ENCODE measurements at regions not wholly inside any gene's neighbourhood (a gene's known extent, or its start where the extent isn't known, plus 50 kb on each side); places are given as distances from the start of the nearest gene placed in this dataset.

DNA sequence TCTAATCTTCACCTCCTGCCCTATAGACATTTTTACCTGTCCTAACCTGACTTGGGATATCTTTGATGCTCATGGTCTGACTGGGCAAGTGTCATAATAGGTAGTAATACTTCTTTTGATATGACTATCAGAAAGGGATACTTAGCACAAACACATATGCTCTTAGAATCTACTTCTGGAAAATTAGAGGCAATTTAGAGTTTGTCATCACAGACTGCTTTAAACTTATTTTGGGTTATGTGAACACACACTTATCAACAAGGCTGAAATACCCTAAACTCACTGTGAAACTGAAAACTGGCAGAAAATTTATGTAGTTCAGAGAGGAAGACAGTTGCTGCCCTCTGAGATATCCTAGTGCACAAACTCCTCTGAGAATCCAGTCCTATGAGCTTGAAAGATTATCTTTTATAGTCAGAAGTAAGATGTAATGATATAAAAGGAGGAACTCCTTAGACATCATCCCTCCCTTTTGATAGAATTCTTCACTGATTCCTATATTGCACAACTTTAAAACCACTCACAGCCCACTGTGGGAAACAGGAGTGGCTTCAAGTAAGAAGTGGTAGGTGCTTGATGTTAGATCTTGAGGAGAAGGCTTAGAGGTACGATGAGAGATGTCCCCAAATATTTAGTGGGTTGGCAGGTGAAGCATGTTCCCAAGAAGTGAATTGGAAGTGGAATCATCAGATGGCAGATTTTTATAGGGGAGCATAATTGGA lies 273.3 kb downstream of the MAN2A1 start:
- H2BK15ac ChIP-seq (ENCODE audit: low read depth, low read length), result no peak overlapping the region
- H4K5ac ChIP-seq (ENCODE audit: low read depth, low read length), result no peak overlapping the region
- H3K4me3 ChIP-seq (ENCODE audit: insufficient read depth, low read depth, low read length), result no peak overlapping the region
- CTCF ChIA-PET, result no interaction called here
- H3K4ac ChIP-seq (ENCODE audit: low read depth, low read length), result no peak overlapping the region
- H3K4me2 ChIP-seq (ENCODE audit: low read depth, low read length), result no peak overlapping the region
- H2AK9ac ChIP-seq (replicated peaks; ENCODE audit: low read depth, low read length, poor library complexity), result no peak overlapping the region
- H3K27me3 ChIP-seq (ENCODE audit: control insufficient read depth, insufficient read depth, low read length), result no peaks in the 10 kb centered on the region
- WGBS, 2 experiments (ENCODE audit: extremely low coverage in 2 of 2, insufficient read length in 1 of 2), result 17% methylated on average over 1 of the region's 1 CpG; no CpG with 5 or more reads in 1 of the 2 experiments
- no peak overlapping the region for H3K23ac ChIP-seq (ENCODE audit: low read depth, low read length)
- no peak overlapping the region for H2AFZ ChIP-seq (replicated peaks; ENCODE audit: low read length, poor library complexity)
- no peaks in the 10 kb centered on the region for H3K4me1 ChIP-seq (ENCODE audit: control insufficient read depth, insufficient read depth, low read length)
- DNase-seq, result no peak
- H3K9ac ChIP-seq (ENCODE audit: low read depth, low read length), result no peak overlapping the region
- no peak overlapping the region for H2BK120ac ChIP-seq (ENCODE audit: low read depth, low read length)
- no peaks in the 10 kb centered on the region for H3K9me3 ChIP-seq (ENCODE audit: control insufficient read depth, insufficient read depth, low read length)
- no peaks in the 10 kb centered on the region for H3K9me1 ChIP-seq (ENCODE audit: insufficient read depth, low read length)
- dilution Hi-C loops (cut with HindIII; ENCODE audit: low sequenced_read_pairs, unreplicated experiment), result no loop called here
- no TSS peak for BruUV-seq (replicated peaks)
- TF ChIP-seq NFE2L2 (IDR thresholded peaks at IDR 0.05; ENCODE audit: low read depth, low read length) (no peak), MXI1 (IDR thresholded peaks at IDR 0.05; ENCODE audit: borderline replicate concordance, low read depth, low read length) (no peak), SMC3 (IDR thresholded peaks at IDR 0.05; ENCODE audit: low read depth, low read length) (no peak), RFX5 (IDR thresholded peaks at IDR 0.05; ENCODE audit: low read depth, low read length) (no peak), RCOR1 (IDR thresholded peaks at IDR 0.05; ENCODE audit: insufficient replicate concordance, low read length) (no peak), POLR2A (IDR thresholded peaks at IDR 0.05; ENCODE audit: low read depth, low read length) (no peak), MAFK (IDR thresholded peaks at IDR 0.05; ENCODE audit: low read depth, low read length) (no peak), BHLHE40 (IDR thresholded peaks at IDR 0.05; ENCODE audit: low read depth, low read length) (no peak), CHD1 (IDR thresholded peaks at IDR 0.05; ENCODE audit: low read depth, low read length) (no peak), RAD21 (IDR thresholded peaks at IDR 0.05; ENCODE audit: low read length) (no peak), FOS (IDR thresholded peaks at IDR 0.05; ENCODE audit: low read depth, low read length) (no peak), CEBPB (IDR thresholded peaks at IDR 0.05; ENCODE audit: low read depth, low read length) (no peak), MAZ (IDR thresholded peaks at IDR 0.05; ENCODE audit: borderline replicate concordance, low read depth, low read length) (no peak)
- TF ChIP-seq, protein P1, sequence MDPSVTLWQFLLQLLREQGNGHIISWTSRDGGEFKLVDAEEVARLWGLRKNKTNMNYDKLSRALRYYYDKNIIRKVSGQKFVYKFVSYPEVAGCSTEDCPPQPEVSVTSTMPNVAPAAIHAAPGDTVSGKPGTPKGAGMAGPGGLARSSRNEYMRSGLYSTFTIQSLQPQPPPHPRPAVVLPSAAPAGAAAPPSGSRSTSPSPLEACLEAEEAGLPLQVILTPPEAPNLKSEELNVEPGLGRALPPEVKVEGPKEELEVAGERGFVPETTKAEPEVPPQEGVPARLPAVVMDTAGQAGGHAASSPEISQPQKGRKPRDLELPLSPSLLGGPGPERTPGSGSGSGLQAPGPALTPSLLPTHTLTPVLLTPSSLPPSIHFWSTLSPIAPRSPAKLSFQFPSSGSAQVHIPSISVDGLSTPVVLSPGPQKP (IDR thresholded peaks at IDR 0.05; ENCODE audit: borderline replicate concordance, low read depth, low read length), result no peak
- TF ChIP-seq, protein P2, sequence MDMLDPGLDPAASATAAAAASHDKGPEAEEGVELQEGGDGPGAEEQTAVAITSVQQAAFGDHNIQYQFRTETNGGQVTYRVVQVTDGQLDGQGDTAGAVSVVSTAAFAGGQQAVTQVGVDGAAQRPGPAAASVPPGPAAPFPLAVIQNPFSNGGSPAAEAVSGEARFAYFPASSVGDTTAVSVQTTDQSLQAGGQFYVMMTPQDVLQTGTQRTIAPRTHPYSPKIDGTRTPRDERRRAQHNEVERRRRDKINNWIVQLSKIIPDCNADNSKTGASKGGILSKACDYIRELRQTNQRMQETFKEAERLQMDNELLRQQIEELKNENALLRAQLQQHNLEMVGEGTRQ (IDR thresholded peaks at IDR 0.05; ENCODE audit: low read depth, low read length), result no peak
- TF ChIP-seq, protein P3, sequence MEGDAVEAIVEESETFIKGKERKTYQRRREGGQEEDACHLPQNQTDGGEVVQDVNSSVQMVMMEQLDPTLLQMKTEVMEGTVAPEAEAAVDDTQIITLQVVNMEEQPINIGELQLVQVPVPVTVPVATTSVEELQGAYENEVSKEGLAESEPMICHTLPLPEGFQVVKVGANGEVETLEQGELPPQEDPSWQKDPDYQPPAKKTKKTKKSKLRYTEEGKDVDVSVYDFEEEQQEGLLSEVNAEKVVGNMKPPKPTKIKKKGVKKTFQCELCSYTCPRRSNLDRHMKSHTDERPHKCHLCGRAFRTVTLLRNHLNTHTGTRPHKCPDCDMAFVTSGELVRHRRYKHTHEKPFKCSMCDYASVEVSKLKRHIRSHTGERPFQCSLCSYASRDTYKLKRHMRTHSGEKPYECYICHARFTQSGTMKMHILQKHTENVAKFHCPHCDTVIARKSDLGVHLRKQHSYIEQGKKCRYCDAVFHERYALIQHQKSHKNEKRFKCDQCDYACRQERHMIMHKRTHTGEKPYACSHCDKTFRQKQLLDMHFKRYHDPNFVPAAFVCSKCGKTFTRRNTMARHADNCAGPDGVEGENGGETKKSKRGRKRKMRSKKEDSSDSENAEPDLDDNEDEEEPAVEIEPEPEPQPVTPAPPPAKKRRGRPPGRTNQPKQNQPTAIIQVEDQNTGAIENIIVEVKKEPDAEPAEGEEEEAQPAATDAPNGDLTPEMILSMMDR (conservative IDR thresholded peaks at IDR 0.05; ENCODE audit: low read depth, low read length), result no peak
- no peak overlapping the region for H4K8ac ChIP-seq (ENCODE audit: low read depth in 2 of 2, low read length in 2 of 2)
- POLR2A ChIA-PET (ENCODE audit: unreplicated experiment), result no interaction called here
- H3K18ac ChIP-seq (ENCODE audit: low read depth, low read length), result no peak overlapping the region
- H3K79me1 ChIP-seq (ENCODE audit: low read depth in 1 of 2, low read length in 2 of 2), result no peaks in the 10 kb centered on the region
- H4K20me1 ChIP-seq (ENCODE audit: insufficient read depth, low read length), result no peaks in the 10 kb centered on the region
- H2AK5ac ChIP-seq (ENCODE audit: low read depth, low read length), result no peak overlapping the region
- no peak overlapping the region for H4K91ac ChIP-seq (ENCODE audit: insufficient read depth, low read depth, low read length)
- H3K27ac ChIP-seq (ENCODE audit: insufficient read depth, low read length), result no peak overlapping the region
- in situ Hi-C loops (cut with MboI; ENCODE audit: low sequenced_read_pairs), result no loop called here
- no peaks in the 10 kb centered on the region for H3K36me3 ChIP-seq (ENCODE audit: control insufficient read depth, insufficient read depth, low read length)
- ATAC-seq (ENCODE audit: low read depth), result no peak
- H3K56ac ChIP-seq (ENCODE audit: extremely low read depth, insufficient read depth, low read length), result no peak overlapping the region
- no peak overlapping the region for H2BK20ac ChIP-seq (ENCODE audit: low read depth, low read length)
- no peak overlapping the region for H3K14ac ChIP-seq (replicated peaks; ENCODE audit: low read depth, low read length)
- H2BK5ac ChIP-seq (ENCODE audit: low read depth, low read length, poor library complexity, severe bottlenecking), result no peak overlapping the region
- intact Hi-C loops (cut with micrococcal nuclease), result no loop called here

Data from IMR-90 (cell line).